ENCODE measurements at regions not wholly inside any gene's neighbourhood (a gene's known extent, or its start where the extent isn't known, plus 50 kb on each side); places are given as distances from the start of the nearest gene placed in this dataset.
A peak's percentile ranks its signal among the peaks of the same experiment; 100 is the strongest.

- DNase-seq: no peak
Measured at GRCh38 chr2:133667968-133668367, 99.7 kb upstream of the NCKAP5 start.

- no peak for DNase-seq
Measured at GRCh38 chr2:133668547-133668946, 100.3 kb upstream of the NCKAP5 start.

DNA sequence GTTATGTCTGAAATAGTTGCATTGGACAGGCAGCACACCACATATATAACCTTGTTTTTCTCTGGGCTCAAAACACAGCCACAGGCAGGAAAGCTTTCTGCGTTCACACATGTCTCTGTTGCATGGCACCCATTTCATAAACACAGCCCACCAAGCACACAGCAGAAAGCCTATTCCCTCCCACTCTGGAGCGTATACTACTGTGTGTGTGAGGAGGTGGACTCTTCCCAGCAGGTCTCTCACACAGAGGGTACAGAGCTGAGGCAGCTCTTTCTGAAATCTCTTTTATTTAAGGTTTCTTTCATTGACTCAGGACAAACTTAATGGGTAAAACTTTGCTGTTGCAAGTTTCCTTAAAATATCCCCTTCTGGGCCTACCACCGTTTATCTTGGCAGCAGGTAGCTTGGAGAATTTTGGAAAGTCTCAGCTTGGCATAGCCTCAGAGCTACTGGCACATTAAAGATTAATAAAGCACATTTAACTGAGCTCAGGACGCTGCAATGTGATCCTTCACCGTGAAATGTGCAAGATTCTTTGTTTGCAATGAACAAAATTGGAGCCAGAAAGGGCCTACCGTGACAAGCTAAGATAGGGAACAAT is 105.1 kb upstream of the NCKAP5 start:
- DNase-seq: no peak

DNA sequence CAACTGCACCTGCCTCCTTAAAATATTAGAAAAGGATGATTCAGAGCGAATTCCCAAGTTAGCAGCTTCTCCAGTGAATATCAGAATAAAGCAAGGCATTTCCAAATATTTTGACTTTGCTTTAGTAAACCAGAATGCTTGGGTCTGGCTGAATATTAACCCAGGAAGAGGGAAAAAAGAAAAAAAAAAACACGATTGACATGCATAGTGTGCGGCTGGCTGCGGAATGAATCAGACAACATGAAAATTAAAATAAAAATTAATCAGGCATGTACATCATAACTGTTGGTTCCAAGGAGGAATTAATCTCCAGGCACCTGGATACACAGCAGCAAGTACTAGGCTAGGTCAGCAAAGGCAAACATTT is 105.8 kb upstream of the NCKAP5 start:
- DNase-seq: no peak

DNA sequence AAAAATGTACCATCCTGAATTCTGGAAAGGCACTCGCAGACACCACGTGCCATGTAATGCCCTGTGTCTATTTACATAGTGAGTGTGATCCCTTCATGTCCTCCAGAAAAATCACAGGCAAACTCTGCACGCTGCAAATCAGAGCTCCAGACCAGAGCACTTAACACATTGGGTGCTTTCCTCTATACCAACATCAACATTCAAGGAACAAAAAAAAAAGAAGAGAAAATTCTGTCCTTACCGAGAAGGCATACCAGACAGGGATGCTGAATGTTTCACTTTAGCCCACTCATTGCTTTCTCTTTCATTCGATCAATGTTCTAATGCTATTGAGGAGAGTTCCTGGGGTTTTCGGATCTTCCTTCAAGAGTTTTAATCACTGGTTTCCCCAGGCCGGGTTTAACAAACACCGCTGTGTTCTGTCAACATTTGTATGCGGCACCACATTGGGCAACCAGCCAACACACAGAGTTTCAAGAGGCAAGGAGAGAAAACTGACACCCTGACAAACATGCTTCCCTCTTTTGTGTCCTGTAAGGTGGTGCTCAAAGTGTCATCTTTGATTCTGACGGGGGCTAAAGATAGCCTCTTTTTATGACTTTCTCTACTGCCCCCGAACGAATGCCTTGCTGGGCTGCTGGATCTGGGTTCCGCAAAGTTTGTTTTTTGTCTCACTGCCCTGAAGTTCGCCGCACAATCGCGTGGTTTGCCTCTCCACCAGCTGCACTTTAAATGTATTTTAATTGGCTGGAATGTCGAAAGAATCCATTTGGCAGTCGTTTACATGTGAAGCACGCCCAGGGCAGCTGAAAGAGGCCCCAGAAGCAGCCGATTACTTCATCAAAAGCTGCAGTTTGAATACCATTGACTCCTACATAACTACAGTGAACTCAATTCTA is 106.4 kb upstream of the NCKAP5 start:
- DNase-seq: no peak

DNA sequence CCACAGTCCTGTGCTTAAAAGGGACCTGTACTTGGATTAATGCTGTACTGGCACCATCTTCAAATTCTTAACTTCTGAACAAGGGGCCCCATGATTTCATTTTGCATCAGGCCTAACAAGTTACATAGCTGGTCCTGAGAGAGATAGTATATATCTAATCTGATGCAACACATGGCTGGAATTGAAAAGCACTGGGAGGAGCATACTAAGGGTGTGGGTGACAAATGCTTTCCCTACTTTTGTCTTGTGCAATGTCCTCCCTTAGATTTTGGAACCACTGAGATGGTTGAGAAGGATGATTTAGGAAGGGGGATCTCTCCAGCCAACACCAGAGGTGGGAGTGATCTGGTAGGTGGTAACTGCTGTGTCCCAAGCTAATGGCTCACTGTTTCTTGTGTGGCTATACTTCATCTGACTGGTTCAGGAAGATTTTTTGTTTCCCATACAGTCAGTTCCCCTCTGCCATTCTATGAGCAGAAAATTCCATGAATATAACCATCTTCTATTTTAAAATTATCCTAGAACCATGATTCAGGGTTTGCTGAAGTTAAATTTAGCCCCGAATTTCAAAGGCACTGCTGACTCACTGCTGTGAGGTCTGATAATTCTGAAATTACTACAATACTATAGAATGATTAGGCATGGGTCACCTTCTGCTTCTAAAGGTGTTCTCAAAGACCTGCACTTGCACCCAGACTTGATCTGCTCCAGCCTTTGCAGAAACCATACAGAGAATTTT is 108.3 kb upstream of the NCKAP5 start:
- no peak for DNase-seq

DNA sequence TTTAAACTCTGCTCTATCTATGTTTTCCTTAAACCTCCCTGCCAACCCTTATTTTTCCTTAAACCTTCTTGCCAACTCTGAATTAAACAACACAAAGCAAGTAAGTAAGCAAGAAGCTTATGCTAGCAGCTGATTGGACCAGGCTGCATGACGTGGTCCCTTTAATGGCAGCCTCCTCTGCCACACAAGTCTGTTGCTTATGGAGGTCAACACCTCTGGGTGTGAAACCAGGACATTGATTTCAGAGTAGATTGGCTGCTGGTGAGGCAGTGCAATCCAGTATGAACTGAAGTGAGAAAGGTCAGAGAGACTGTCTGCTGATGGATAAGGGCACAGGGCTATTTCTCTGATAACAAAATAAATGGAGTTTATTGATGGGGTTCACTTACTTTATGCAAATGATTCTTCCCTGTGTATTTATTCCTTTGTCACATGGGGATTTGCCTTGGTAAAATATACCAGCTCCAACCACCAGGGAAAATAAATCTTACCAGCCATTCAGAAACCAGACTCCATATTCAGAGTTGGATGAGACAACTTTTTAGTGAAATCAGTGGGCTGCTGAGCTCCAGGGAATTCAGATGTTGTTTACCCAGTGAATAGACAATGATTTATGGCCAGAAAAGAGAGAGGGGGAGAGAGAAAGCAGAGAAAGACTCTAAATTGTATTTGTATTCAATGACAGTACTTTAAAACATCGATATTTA is 112.2 kb upstream of the NCKAP5 start:
- no peak for DNase-seq

DNA sequence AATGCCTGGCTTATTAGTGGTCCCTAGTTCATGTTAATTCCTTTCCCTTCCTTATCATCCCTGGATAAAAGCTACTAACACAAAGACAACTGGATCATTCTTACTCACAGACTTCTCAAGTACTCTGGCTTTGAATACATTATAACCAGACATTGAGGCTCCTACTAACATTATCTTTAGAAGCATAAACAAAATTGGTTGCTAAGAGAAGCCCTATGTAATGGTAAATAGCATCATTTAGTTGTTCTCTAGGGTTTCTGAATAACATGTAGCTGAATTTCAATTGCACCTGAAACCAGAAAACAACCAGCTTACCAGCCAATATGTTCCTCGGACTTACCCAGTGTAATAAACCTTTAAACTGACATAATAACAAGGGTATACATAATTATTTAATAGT is 114.1 kb upstream of the NCKAP5 start:
- no peak for DNase-seq

- DNase-seq: no peak
Measured at GRCh38 chr2:133682906-133683305, 114.6 kb upstream of the NCKAP5 start.

- no peak for DNase-seq
Measured at GRCh38 chr2:133685636-133686215, 117.5 kb upstream of the NCKAP5 start.

DNA sequence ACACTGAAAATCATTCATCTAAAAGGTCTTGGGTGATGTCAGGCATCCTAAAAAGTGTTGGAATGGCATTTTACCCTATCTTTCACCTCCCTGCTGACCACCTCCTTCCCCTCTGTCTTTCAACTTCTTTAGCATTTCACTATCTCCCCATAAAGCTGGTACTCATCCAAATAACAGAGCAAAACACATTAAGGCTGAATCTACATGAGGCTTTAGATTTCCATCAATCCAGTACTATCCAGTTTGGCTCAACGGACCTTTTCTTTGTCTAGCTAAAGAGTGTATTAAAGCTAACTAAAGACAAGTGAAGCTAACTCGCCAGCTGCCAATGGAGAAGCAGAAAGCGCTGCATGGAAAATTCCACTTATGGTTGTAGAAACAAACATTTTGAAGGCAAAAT is 122.5 kb upstream of the NCKAP5 start:
- DNase-seq: no peak

GRCh38 chr2:133691336-133691735 is 123.1 kb upstream of the NCKAP5 start:
- no peak for DNase-seq

GRCh38 chr2:133705287-133705686 is 137.0 kb upstream of the NCKAP5 start:
- no peak for DNase-seq

GRCh38 chr2:133710613-133711012 is 142.3 kb upstream of the NCKAP5 start:
- no peak for DNase-seq

GRCh38 chr2:133711201-133711600 is 142.9 kb upstream of the NCKAP5 start:
- peak; percentile 65 for DNase-seq

- no peak for DNase-seq
Measured at GRCh38 chr2:133711806-133712205, 143.5 kb upstream of the NCKAP5 start.

DNA sequence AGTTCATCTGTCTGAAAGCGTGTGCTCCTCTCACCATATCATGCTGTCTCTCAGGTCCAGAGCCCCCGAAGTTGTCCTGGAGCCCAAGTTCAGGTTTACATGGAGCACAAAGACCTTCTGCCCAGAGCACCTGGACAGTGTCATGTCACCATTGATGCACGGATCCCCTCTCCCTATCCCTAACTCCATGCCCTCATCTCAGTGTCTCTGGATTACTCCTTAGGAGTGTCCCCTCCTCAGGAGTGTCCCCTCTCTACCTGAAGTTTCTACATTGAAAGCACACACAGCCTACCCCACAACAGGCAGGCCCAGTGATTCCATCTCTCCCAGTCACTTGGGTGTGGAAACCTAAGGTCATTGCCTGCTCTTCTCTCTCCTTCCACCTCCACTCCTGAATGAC is 144.1 kb upstream of the NCKAP5 start:
- DNase-seq: no peak

GRCh38 chr2:133713049-133713580 is 144.9 kb upstream of the NCKAP5 start:
- DNase-seq: no peak

DNA sequence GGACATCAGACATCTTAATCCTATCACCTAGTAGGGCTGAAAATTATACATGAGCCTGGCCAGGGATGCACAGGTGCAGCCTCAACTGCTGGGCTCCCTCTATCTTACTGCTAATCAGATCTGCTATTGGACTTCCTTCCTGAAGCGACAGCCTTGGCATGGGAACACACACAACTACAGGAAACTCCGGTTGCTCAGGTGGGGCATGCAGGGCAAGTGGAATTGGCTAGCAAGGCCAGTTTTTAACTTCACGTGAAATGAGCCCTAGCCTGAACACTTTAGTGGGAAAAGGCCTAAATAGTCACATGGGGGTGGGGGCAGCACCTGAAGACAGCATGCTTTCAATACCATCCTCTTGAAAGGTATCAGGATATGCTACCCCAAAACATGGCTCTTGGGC is 147.9 kb upstream of the NCKAP5 start:
- DNase-seq: no peak

- DNase-seq: no peak
Measured at GRCh38 chr2:133717497-133717896, 149.2 kb upstream of the NCKAP5 start.

GRCh38 chr2:133718688-133719201 is 150.5 kb upstream of the NCKAP5 start:
- no peak for DNase-seq

- DNase-seq: no peak
Measured at GRCh38 chr2:133720429-133720828, 152.2 kb upstream of the NCKAP5 start.
